Anterior cingulate cortex (tissue), 58 donors: ENCODE measurements at regions not wholly inside any gene's neighbourhood (a gene's known extent, or its start where the extent isn't known, plus 50 kb on each side); places are given as distances from the start of the nearest gene placed in this dataset.
"Not testable (repeated sequence)": the region's sequence is repeated elsewhere in the genome, so short reads cannot be mapped to it uniquely, and the experiment has no call there.

Experiments used
- DNase-seq, 58 donors: peaks; one replicate each; lab custom pipeline; 2025; lab: John Stamatoyannopoulos, UW

DNA sequence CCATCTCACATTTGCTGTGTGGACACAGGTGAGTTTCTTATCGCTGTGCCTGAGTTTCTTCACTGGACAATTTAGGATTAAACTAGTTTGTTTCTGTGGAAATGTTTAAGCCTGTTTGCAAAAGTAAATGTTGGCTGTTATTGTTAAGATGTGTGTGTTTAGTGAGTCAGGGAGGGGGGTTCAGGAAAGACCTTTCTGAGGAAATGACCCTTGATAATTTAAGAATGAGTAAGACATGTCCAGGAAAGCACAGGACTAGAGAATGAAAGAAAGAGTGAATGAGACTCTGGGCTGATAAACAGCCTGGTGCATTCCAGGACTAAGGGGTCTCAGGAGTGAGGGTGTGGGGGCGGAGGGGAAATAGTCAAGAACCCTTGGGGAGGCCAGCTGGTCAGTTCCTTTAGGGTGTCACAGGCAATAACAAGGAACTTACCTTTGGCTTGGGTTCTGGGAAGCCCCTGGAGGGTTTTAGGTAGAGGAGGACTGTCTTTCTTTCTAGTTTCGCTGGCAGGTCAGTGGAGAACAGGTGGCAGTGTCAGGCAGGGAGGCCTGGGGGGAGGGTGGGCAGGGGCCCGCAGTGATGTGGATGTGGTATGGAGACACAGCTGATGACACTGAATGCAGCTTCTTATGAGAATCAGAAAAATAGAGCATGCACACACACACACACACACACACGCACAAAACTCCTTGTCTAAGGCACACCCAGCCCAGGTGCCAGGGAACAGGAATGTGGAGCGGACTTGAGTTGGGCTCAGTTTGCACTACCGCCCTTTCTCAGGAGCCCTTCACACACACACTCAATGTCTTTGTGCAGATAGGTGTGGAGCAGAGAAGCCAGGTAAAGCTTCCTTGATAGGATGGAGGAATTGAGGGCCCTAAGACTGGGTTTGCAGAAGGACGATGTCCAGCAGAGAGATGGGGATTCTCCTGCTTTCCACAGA, 1005.5 kb downstream of the VRK1 start:
- DNase-seq, result no peak

- DNase-seq, result no peak
Observed at GRCh38 chr14:97804056-97804455, 1006.9 kb downstream of the VRK1 start.

GRCh38 chr14:97806891-97807290, 1009.7 kb downstream of the VRK1 start:
- no peak for DNase-seq

GRCh38 chr14:97808541-97808940, 1011.4 kb downstream of the VRK1 start:
- DNase-seq, result not testable (repeated sequence)

- no peak for DNase-seq
Observed at GRCh38 chr14:97813556-97813955, 1016.4 kb downstream of the VRK1 start.

- DNase-seq, result no peak
Observed at GRCh38 chr14:97820781-97821180, 1023.6 kb downstream of the VRK1 start.

DNA sequence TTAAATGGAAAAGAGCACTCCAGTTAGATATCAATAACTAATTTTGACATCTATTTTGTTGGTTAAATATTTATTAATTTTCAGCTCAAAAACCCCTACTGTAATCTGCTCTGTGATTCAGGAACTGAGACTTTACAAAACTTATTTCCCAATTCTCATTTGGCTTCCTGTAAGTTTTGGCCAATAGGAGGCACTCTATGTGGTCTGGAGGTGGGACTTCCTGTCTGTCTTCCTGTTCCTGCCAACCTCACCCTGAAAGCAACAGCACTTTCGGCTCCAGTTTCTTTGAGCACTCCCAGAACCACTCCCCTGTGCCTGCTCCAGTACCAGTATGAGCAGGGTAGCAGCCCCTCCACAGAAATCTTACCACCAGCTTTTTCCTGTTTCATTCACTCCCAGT, 1027.0 kb downstream of the VRK1 start:
- no peak for DNase-seq

- DNase-seq, result no peak
Observed at GRCh38 chr14:97827746-97828145, 1030.6 kb downstream of the VRK1 start.

- no peak for DNase-seq
Observed at GRCh38 chr14:97832776-97833175, 1035.6 kb downstream of the VRK1 start.

DNA sequence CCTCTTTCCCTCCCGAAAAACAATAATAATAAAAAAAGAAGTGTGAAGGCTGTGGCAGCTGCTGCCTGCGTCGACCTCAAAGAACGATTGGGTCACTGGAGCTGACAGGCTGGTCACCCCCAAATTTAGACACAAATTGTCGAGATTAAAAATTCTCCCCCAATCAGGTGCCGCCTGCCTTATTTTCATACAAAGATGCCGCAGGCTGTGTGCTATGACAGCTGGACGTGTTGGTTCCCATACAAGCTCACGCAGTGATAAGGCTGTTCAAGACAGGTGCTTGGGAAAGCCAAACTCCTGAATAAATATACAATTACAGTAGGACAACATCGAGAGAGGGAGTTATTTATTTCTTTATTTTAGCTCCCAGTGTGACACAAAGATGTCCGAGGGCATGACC, 1041.8 kb downstream of the VRK1 start:
- DNase-seq, result no peak

DNA sequence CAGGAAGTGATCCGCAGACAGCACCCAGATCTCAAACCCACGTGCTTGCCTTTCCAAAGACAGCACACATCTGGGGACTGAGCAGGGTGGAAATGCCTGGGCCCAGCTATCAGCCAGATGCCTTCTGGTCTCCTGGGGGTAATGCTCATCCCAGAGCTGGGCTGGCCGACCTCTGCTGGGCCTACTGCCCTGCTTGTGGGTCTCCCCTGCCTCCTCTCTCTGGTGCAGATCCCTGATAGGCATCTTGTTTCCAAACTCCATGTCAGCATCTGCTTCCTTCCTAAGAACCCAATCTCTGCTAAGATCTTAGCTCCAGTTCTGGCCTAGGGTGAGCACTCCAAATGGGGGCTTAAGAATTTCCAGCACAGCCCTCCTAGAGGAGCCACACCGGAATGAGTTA, 1043.0 kb downstream of the VRK1 start:
- no peak for DNase-seq

GRCh38 chr14:97841762-97842161, 1044.6 kb downstream of the VRK1 start:
- DNase-seq, result no peak

DNA sequence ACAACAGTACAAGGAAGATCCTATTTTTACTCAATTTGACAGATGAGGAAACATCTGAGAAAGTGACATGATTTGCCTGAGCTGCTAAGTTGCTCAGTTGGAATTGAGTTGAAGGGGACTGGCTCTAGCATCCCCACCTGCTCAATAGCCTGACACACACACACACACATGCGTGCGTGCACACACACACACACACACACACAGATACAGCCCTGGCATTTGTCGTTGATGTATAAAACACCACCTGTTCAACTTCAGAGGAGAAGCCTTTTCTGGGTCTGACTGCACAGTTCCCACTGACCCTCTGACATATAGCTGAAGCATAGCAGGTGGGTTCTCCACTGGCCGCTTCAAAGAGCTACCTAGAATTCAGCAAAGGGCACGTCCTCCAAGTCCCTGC, 1045.9 kb downstream of the VRK1 start:
- DNase-seq, result no peak

- no peak for DNase-seq
Observed at GRCh38 chr14:97844042-97844441, 1046.9 kb downstream of the VRK1 start.

DNA sequence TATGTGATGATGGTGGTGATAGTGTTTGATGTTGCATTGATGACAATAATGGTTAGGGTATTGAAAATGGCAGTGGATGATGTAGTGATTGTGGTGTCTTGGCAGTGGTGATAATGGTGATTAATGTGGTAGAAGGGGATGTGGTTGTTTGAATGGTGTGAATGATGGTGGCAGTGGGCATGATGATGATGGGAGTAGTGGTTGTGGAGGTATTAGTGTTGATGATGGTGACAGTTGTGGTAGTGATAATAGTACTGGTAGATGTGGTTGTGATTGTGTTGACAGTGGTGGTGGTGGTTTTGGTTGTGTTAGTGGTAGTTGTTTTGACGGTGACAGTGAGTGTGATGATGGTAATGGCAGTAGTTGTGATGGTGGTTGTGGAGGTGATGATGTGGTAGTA, 1049.0 kb downstream of the VRK1 start:
- DNase-seq, result no peak

- no peak for DNase-seq
Observed at GRCh38 chr14:97848317-97848980, 1051.3 kb downstream of the VRK1 start.

DNA sequence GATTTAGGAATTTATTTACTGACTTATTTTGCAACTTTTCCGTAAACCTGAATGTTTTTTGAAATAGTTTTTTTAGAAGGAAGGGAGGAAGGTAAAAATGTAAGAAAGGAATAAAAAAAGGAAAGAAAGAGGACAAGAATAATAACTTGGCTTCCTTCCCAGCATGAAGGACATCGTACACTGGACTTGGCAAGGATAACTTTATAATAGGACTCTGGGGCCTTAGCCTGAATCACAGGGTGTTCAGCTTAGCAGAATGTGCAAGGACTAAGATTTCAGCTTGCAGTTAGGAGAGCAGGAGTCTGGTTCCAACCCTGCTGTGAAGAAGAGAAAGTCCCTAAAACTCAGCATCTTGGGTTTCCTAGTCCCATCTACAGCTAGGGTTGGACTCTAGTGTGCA, 1053.3 kb downstream of the VRK1 start:
- DNase-seq, result no peak

DNA sequence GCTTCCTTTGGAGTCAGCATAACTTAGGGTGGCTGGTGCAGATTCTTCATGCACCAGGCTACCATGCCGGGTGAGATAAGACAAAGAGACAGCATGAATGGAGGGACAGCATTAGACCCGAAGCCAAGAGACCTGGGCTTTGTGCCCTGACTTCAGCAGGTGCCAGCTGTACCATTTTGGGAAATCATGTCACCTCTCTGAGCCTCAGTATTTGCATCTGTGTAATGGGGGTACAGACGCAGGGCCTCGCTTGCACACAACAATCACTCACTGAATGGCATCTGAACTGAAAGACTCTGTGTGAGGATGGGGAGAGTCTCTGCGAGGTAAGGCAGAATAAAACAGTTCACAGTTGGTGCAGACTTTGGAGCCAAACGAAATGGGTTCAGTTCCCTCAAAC, 1053.7 kb downstream of the VRK1 start:
- DNase-seq, result no peak

DNA sequence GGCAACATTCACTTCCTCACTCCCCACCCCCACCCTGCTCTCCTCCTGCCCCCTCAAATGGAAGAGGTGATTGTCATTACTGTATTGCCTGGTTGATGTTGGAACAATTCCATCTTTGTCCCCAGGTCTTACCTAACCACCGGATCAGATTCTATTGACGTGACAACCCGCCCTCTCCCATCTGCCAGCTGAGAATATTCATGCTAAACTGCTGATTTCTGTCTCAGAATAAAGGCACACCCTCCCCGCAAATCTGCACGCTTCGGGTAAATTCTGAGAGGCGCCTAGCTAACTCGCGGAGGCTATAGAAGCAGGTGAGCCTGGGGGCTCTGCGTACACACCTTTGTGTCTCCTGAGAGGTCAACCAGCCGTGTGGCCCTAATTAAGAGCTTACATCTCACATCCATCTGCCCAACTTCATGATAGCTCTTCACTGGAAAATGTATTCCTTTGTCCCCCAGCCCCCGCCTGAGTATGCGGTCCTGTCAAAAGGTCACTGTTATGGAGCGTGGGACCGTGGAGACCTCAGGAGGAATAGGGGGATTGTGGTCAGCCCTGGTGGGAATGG, 1054.3 kb downstream of the VRK1 start:
- peak in 6 of 58 donors; percentile 3 to 33 (median 6) for DNase-seq

- no peak for DNase-seq
Observed at GRCh38 chr14:97854918-97855317, 1057.7 kb downstream of the VRK1 start.

GRCh38 chr14:97866195-97866594, 1069.0 kb downstream of the VRK1 start:
- DNase-seq, result no peak

DNA sequence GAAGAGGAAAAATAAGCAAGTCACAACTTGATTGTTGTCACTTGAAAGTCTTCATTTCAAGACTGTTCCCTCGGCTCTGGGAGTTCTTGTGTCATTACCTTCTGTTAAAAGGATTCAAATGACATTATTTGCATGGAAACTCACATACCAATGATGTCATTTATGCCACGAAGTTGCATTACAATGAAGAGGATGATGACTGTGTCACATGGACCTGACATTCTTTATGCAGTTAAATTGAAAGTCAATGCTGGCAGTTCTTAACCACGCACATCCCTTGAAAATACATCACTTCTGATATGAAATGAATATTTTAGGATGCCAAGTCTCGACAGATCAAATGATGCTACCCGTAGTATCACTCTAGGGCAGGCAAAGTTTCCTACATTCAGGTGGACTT, 1069.5 kb downstream of the VRK1 start:
- DNase-seq, result no peak
